HUES64 (cell line): ENCODE measurements at regions not wholly inside any gene's neighbourhood (a gene's known extent, or its start where the extent isn't known, plus 50 kb on each side); places are given as distances from the start of the nearest gene placed in this dataset.
"Not testable (repeated sequence)": the region's sequence is repeated elsewhere in the genome, so short reads cannot be mapped to it uniquely, and the experiment has no call there.

ENCODE experiments used
- H3K27ac ChIP-seq: 2 replicates; pipeline ENCODE4 v1.7.0; 2013; ENCODE audit warnings: low read depth, low read length, inconsistent platforms
- H3K27me3 ChIP-seq: 2 replicates; pipeline ENCODE4 v1.6.1; 2013; ENCODE audit warnings: mild to moderate bottlenecking, low read length; ENCODE audit not compliant: insufficient read depth
- H3K36me3 ChIP-seq: 2 replicates; pipeline ENCODE4 v1.6.1; 2013; ENCODE audit warnings: mild to moderate bottlenecking, low read length; ENCODE audit not compliant: insufficient read depth
- H3K4me1 ChIP-seq: 2 replicates; pipeline ENCODE4 v1.6.1; 2013; ENCODE audit warnings: mild to moderate bottlenecking, low read length, moderate library complexity; ENCODE audit not compliant: insufficient read depth
- H3K4me3 ChIP-seq: 2 replicates; pipeline ENCODE4 v1.5.1; 2013; ENCODE audit warnings: mild to moderate bottlenecking, low read length, moderate library complexity
- H3K9ac ChIP-seq: 2 replicates; pipeline ENCODE4 v1.6.1; 2013; ENCODE audit warnings: mild to moderate bottlenecking, low read depth, low read length
- H3K9me3 ChIP-seq: 2 replicates; pipeline ENCODE4 v1.6.1; 2013; ENCODE audit warnings: low read depth, low read length; ENCODE audit not compliant: insufficient read depth
- WGBS: fragments of 150-250, 120-280 bp; methylation state at CpG from one replicate; pipeline ENCODE4 v1.1.7; 2013; ENCODE audit warnings: missing lambda C conversion rate; 5-methylcytosine and 5-hydroxymethylcytosine counted together

- no peak overlapping the region for H3K4me3 ChIP-seq
- H3K4me1 ChIP-seq = peaks cover 18% of the 10 kb centered on the region; the same call in 1 of the 2 replicates
- no peak overlapping the region for H3K9ac ChIP-seq
- WGBS = 76% methylated on average over 4 of the region's 4 CpGs
- H3K27ac ChIP-seq = no peak overlapping the region
- no peaks in the 10 kb centered on the region for H3K36me3 ChIP-seq
- H3K27me3 ChIP-seq = no peaks in the 10 kb centered on the region
- no peaks in the 10 kb centered on the region for H3K9me3 ChIP-seq
Observed at GRCh38 chr2:90209806-90210205, 1518.3 kb downstream of the RPIA start.

GRCh38 chr2:90215880-90216279, 1524.4 kb downstream of the RPIA start:
- H3K4me3 ChIP-seq, H3K36me3 ChIP-seq, H3K9me3 ChIP-seq, H3K27me3 ChIP-seq, H3K4me1 ChIP-seq, H3K27ac ChIP-seq, H3K9ac ChIP-seq: not testable (repeated sequence)
- WGBS = 62% methylated on average over 2 of the region's 2 CpGs

- H3K9ac ChIP-seq, H3K27ac ChIP-seq, H3K9me3 ChIP-seq, H3K4me3 ChIP-seq, H3K36me3 ChIP-seq, H3K4me1 ChIP-seq, H3K27me3 ChIP-seq: not testable (repeated sequence)
- WGBS = 38% methylated on average over 1 of the region's 1 CpG
Observed at GRCh38 chr2:90216801-90217200, 1525.3 kb downstream of the RPIA start.

GRCh38 chr2:90218534-90218933, 1527.1 kb downstream of the RPIA start:
- not testable (repeated sequence) for H3K9me3 ChIP-seq, H3K4me3 ChIP-seq, H3K9ac ChIP-seq, H3K4me1 ChIP-seq, H3K36me3 ChIP-seq, H3K27ac ChIP-seq, H3K27me3 ChIP-seq
- no CpG with 5 or more reads among the region's 2 CpGs for WGBS

- not testable (repeated sequence) for H3K4me3 ChIP-seq, H3K9ac ChIP-seq, H3K9me3 ChIP-seq, H3K27ac ChIP-seq, H3K27me3 ChIP-seq, H3K36me3 ChIP-seq, H3K4me1 ChIP-seq
- WGBS = 80% methylated on average over 2 of the region's 2 CpGs
Observed at GRCh38 chr2:90220623-90221299, 1529.3 kb downstream of the RPIA start.

- H3K27ac ChIP-seq = no peak overlapping the region
- no peaks in the 10 kb centered on the region for H3K9me3 ChIP-seq
- 67% methylated on average over 1 of the region's 1 CpG for WGBS
- H3K36me3 ChIP-seq = no peaks in the 10 kb centered on the region
- H3K4me3 ChIP-seq = no peak overlapping the region
- no peak overlapping the region for H3K9ac ChIP-seq
- no peaks in the 10 kb centered on the region for H3K4me1 ChIP-seq
- no peaks in the 10 kb centered on the region for H3K27me3 ChIP-seq
Observed at GRCh38 chr2:90221300-90221651, 1529.8 kb downstream of the RPIA start.

- not testable (repeated sequence) for H3K4me1 ChIP-seq, H3K9me3 ChIP-seq, H3K4me3 ChIP-seq, H3K27me3 ChIP-seq, H3K9ac ChIP-seq, H3K27ac ChIP-seq, H3K36me3 ChIP-seq
Observed at GRCh38 chr2:90224767-90225166, 1533.3 kb downstream of the RPIA start.

GRCh38 chr2:90226465-90227072, 1535.1 kb downstream of the RPIA start:
- not testable (repeated sequence) for H3K4me3 ChIP-seq, H3K9ac ChIP-seq, H3K4me1 ChIP-seq, H3K9me3 ChIP-seq, H3K27me3 ChIP-seq, H3K27ac ChIP-seq, H3K36me3 ChIP-seq
- 68% methylated on average over 3 of the region's 5 CpGs for WGBS

GRCh38 chr2:90231199-90231598, 1539.7 kb downstream of the RPIA start:
- not testable (repeated sequence) for H3K9me3 ChIP-seq, H3K36me3 ChIP-seq, H3K4me3 ChIP-seq, H3K4me1 ChIP-seq, H3K27ac ChIP-seq, H3K27me3 ChIP-seq, H3K9ac ChIP-seq
- 76% methylated on average over 3 of the region's 4 CpGs for WGBS

GRCh38 chr2:90235452-90235851, 1544.0 kb downstream of the RPIA start:
- H3K27ac ChIP-seq = not testable (repeated sequence)
- no CpG with 5 or more reads among the region's 1 CpG for WGBS

GRCh38 chr2:90237923-90238361, 1546.5 kb downstream of the RPIA start:
- H3K9me3 ChIP-seq, H3K4me3 ChIP-seq, H3K27ac ChIP-seq, H3K4me1 ChIP-seq, H3K9ac ChIP-seq, H3K36me3 ChIP-seq, H3K27me3 ChIP-seq: not testable (repeated sequence)
- WGBS = 83% methylated on average over 31 of the region's 31 CpGs

More at GRCh38 chr2:90235452-90235851, 1544.0 kb downstream of the RPIA start:
- not testable (repeated sequence) for H3K4me3 ChIP-seq, H3K9me3 ChIP-seq, H3K36me3 ChIP-seq, H3K4me1 ChIP-seq, H3K27me3 ChIP-seq, H3K9ac ChIP-seq
